H9 (cell line): ENCODE measurements at regions not wholly inside any gene's neighbourhood (a gene's known extent, or its start where the extent isn't known, plus 50 kb on each side); places are given as distances from the start of the nearest gene placed in this dataset.
A peak's percentile ranks its signal among the peaks of the same experiment; 100 is the strongest.

ENCODE experiments used
- DNase-seq: peaks from one replicate; pipeline ENCODE4 v3.0.0-alpha.2; 2017
- H2AFZ ChIP-seq: one replicate; pipeline ENCODE4 v1.6.1; 2013; ENCODE audit warnings: mild to moderate bottlenecking, low read length, control low read depth, moderate library complexity
- H2AK5ac ChIP-seq: 2 replicates; pipeline ENCODE4 v1.6.1; 2013; ENCODE audit warnings: low read length, control low read depth, mixed read lengths; ENCODE audit not compliant: insufficient read length
- H2BK120ac ChIP-seq: one replicate; pipeline ENCODE4 v1.6.1; 2013; ENCODE audit warnings: low read depth, mild to moderate bottlenecking, low read length, control low read depth, inconsistent platforms; ENCODE audit not compliant: poor library complexity, severe bottlenecking
- H2BK12ac ChIP-seq: 2 replicates; pipeline ENCODE4 v1.6.1; 2013; ENCODE audit warnings: low read length, control low read depth, mixed read lengths, low read depth; ENCODE audit not compliant: insufficient read length
- H2BK15ac ChIP-seq: 2 replicates; pipeline ENCODE4 v1.6.1; 2013; ENCODE audit warnings: low read depth, low read length, control low read depth
- H2BK20ac ChIP-seq: one replicate; pipeline ENCODE4 v1.6.1; 2013; ENCODE audit warnings: low read depth, mild to moderate bottlenecking, low read length, control low read depth, inconsistent platforms; ENCODE audit not compliant: poor library complexity, severe bottlenecking
- H2BK5ac ChIP-seq: 2 replicates; pipeline ENCODE4 v1.6.1; 2013; ENCODE audit warnings: low read length, control low read depth, mixed read lengths; ENCODE audit not compliant: insufficient read length
- H3K14ac ChIP-seq: 2 replicates; pipeline ENCODE4 v1.6.1; 2013; ENCODE audit warnings: low read length, control low read depth; ENCODE audit not compliant: insufficient read depth
- H3K18ac ChIP-seq: 2 replicates; pipeline ENCODE4 v1.6.1; 2013; ENCODE audit warnings: low read depth, mild to moderate bottlenecking, mixed read lengths, low read length, control low read depth; ENCODE audit not compliant: insufficient read length
- H3K23ac ChIP-seq: 2 replicates; pipeline ENCODE4 v1.6.1; 2013; ENCODE audit warnings: low read length, control low read depth, mixed read lengths, low read depth; ENCODE audit not compliant: insufficient read length
- H3K23me2 ChIP-seq: 2 replicates; pipeline ENCODE4 v1.6.1; 2013; ENCODE audit warnings: low read depth, mild to moderate bottlenecking, mixed read lengths, low read length, control low read depth; ENCODE audit not compliant: insufficient read length, poor library complexity, severe bottlenecking
- H3K27ac ChIP-seq: 2 replicates; pipeline ENCODE4 v1.5.1; 2013; ENCODE audit warnings: low read length, control low read depth, mixed read lengths, low read depth; ENCODE audit not compliant: insufficient read length
- H3K27me3 ChIP-seq: 2 replicates; pipeline ENCODE4 v1.6.1; 2013; ENCODE audit warnings: low read length, control low read depth, inconsistent platforms; ENCODE audit not compliant: insufficient read depth
- H3K4ac ChIP-seq: 2 replicates; pipeline ENCODE4 v1.6.1; 2013; ENCODE audit warnings: low read depth, mild to moderate bottlenecking, control low read depth, inconsistent platforms, low read length, moderate library complexity
- H3K4me1 ChIP-seq: 2 replicates; pipeline ENCODE4 v1.6.1; 2013; ENCODE audit warnings: low read length, control low read depth, inconsistent platforms; ENCODE audit not compliant: insufficient read depth
- H3K4me2 ChIP-seq: 2 replicates; pipeline ENCODE4 v1.6.1; 2013; ENCODE audit warnings: low read length, control low read depth, mixed read lengths; ENCODE audit not compliant: insufficient read length, insufficient read depth
- H3K56ac ChIP-seq: 2 replicates; pipeline ENCODE4 v1.6.1; 2013; ENCODE audit warnings: low read depth, mild to moderate bottlenecking, mixed read lengths, low read length, control low read depth; ENCODE audit not compliant: insufficient read length
- H3K79me1 ChIP-seq: 2 replicates; pipeline ENCODE4 v1.6.1; 2013; ENCODE audit warnings: low read depth, mild to moderate bottlenecking, moderate library complexity, low read length, control low read depth, inconsistent platforms; ENCODE audit not compliant: insufficient read depth, poor library complexity, severe bottlenecking
- H3K79me2 ChIP-seq: 2 replicates; pipeline ENCODE4 v1.6.1; 2013; ENCODE audit warnings: low read length, control low read depth, inconsistent platforms; ENCODE audit not compliant: insufficient read depth
- H3K9ac ChIP-seq: 2 replicates; pipeline ENCODE4 v1.6.1; 2013; ENCODE audit warnings: low read length, control low read depth, mixed read lengths; ENCODE audit not compliant: insufficient read length; ENCODE audit errors: extremely low read depth
- H3K9me3 ChIP-seq: one replicate; pipeline ENCODE4 v1.6.1; 2013; ENCODE audit warnings: low read depth, low read length, inconsistent platforms; ENCODE audit not compliant: control insufficient read depth
- H3T11ph ChIP-seq: one replicate; pipeline ENCODE4 v1.6.1; 2013; ENCODE audit warnings: mild to moderate bottlenecking, low read length, control low read depth, inconsistent platforms
- H4K20me1 ChIP-seq: one replicate; pipeline ENCODE4 v1.6.1; 2013; ENCODE audit not compliant: control insufficient read depth, insufficient read length, insufficient read depth
- H4K5ac ChIP-seq: 2 replicates; pipeline ENCODE4 v1.6.1; 2013; ENCODE audit warnings: low read depth, mild to moderate bottlenecking, mixed read lengths, low read length, control low read depth; ENCODE audit not compliant: insufficient read length
- H4K8ac ChIP-seq: replicated peaks from 2 replicates; pipeline ENCODE4 v1.6.1; 2013; ENCODE audit warnings: low read length, control low read depth, mixed read lengths, low read depth; ENCODE audit not compliant: insufficient read length
- H4K91ac ChIP-seq: 2 replicates; pipeline ENCODE4 v1.6.1; 2013; ENCODE audit warnings: low read depth, mild to moderate bottlenecking, moderate library complexity, mixed read lengths, low read length, control low read depth; ENCODE audit not compliant: insufficient read length
- H3K27ac Mint-ChIP-seq, 3 experiments: 2 replicates in 2 of 3; 3 replicates in 1 of 3; pipeline ENCODE4 v1.8.0; 2020 to 2021; ENCODE audit warnings: mixed read lengths in 3 of 3, mild to moderate bottlenecking in 1 of 3, moderate library complexity in 1 of 3
- H3K27me3 Mint-ChIP-seq: 2 replicates; pipeline ENCODE4 v1.8.0; 2021; ENCODE audit warnings: low read depth, mild to moderate bottlenecking, moderate library complexity, mixed read lengths
- H3K36me3 Mint-ChIP-seq, 3 experiments: 2 replicates in 2 of 3; 3 replicates in 1 of 3; pipeline ENCODE4 v1.8.0; 2020 to 2021; ENCODE audit warnings: low read depth in 3 of 3, mixed read lengths in 3 of 3; ENCODE audit not compliant: insufficient read depth in 1 of 3
- H3K4me1 Mint-ChIP-seq, 2 experiments: 2 replicates each; pipeline ENCODE4 v1.8.0; 2020; ENCODE audit warnings: mixed read lengths in 2 of 2
- H3K4me3 Mint-ChIP-seq, 2 experiments: 2 replicates in 1 of 2; 3 replicates in 1 of 2; pipeline ENCODE4 v1.8.0; 2020 to 2021; ENCODE audit warnings: mild to moderate bottlenecking in 2 of 2, mixed read lengths in 2 of 2, moderate library complexity in 1 of 2
- H3K9me3 Mint-ChIP-seq, 2 experiments: 2 replicates in 1 of 2; 3 replicates in 1 of 2; pipeline ENCODE4 v1.8.0; 2020; ENCODE audit warnings: mild to moderate bottlenecking in 2 of 2, mixed read lengths in 2 of 2, moderate library complexity in 1 of 2
- WGBS: extraction: QIAGEN DNeasy Blood & Tissue Kit; methylation state at CpG from one replicate; pipeline ENCODE4 v1.1.7; 2013; ENCODE audit warnings: missing lambda C conversion rate, low lambda C conversion rate, mixed read lengths; ENCODE audit not compliant: insufficient read length; ENCODE audit errors: extremely low coverage; 5-methylcytosine and 5-hydroxymethylcytosine counted together
- TF ChIP-seq, protein P1 (sequence below): fragments of 200-600 bp; sonication (generic); conservative IDR thresholded peaks from 3 replicates; pipeline ENCODE4 v1.8.0; 2021; ENCODE audit warnings: antibody characterized with exemption, mild to moderate bottlenecking

DNA sequence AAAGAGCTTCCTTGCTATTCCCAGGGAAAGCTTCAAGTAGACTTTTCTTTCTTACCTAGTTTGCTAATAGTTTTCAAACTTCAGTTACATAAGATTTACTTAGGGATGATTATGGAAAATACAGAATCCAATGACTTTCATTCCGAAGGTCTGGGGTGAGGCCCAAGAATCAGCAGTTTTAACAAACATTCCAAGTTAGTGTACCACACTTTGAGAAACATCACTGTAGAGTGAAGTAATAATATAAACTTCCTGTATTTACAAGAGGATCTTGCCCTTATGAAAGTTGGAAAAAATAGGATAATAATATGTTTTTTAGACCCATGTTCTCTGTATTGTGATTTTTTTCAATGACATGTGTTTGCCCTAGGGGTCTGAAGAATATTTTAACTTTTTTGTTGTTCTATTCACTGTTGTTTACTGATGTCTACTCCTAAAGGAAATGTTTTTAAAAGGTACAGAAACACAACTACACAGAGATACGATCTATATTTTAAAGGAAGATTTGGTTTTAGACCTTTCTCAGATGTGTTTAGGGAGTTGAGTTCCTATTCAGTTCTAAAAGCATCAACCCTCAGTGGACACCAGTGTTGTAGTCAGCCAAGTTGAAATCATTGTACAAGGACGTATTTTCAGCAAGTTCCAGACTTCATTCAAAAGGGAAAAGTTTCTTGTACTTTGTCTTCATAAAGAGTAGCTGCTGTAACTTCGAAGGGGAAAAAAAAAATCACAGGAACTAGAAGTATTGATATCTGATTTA, 295.8 kb upstream of the SLC7A11 start:
- DNase-seq: no peak
- H3K36me3 Mint-ChIP-seq: peaks cover 0 to 11% (median 10%) of the 10 kb centered on the region in 3 experiments; a peak in 1 of 7 replicates
- no CpG with 5 or more reads among the region's 4 CpGs for WGBS

More for the DNA sequence above, 295.8 kb upstream of the SLC7A11 start:
- TF ChIP-seq, protein P1, sequence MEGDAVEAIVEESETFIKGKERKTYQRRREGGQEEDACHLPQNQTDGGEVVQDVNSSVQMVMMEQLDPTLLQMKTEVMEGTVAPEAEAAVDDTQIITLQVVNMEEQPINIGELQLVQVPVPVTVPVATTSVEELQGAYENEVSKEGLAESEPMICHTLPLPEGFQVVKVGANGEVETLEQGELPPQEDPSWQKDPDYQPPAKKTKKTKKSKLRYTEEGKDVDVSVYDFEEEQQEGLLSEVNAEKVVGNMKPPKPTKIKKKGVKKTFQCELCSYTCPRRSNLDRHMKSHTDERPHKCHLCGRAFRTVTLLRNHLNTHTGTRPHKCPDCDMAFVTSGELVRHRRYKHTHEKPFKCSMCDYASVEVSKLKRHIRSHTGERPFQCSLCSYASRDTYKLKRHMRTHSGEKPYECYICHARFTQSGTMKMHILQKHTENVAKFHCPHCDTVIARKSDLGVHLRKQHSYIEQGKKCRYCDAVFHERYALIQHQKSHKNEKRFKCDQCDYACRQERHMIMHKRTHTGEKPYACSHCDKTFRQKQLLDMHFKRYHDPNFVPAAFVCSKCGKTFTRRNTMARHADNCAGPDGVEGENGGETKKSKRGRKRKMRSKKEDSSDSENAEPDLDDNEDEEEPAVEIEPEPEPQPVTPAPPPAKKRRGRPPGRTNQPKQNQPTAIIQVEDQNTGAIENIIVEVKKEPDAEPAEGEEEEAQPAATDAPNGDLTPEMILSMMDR: no peak
- H3K79me1 ChIP-seq: no peaks in the 10 kb centered on the region
- no peaks in the 10 kb centered on the region for H4K20me1 ChIP-seq
- peaks cover 7 to 17% of the 10 kb centered on the region in 2 experiments; a peak in 4 of 5 replicates for H3K9me3 Mint-ChIP-seq
- H3K9me3 ChIP-seq: no peaks in the 10 kb centered on the region
- no peaks in the 10 kb centered on the region for H3K23me2 ChIP-seq
- H3K4me1 ChIP-seq: no peaks in the 10 kb centered on the region
- H3K27me3 Mint-ChIP-seq: no peaks in the 10 kb centered on the region; the same call in 1 of the 2 replicates
- H2BK5ac ChIP-seq: no peak overlapping the region
- no peak overlapping the region for H3K4me2 ChIP-seq
- H2BK15ac ChIP-seq: no peak overlapping the region
- no peak overlapping the region for H3K27ac ChIP-seq
- H2AK5ac ChIP-seq: no peak overlapping the region
- no peak overlapping the region for H2BK12ac ChIP-seq
- no peak overlapping the region for H4K8ac ChIP-seq
- H3K56ac ChIP-seq: no peak overlapping the region
- no peaks in the 10 kb centered on the region for H3K27me3 ChIP-seq
- H3K27ac Mint-ChIP-seq: peak overlapping the region in 1 of 3 experiments; percentile 29; a peak in 1 of 7 replicates
- no peaks in the 10 kb centered on the region for H3K79me2 ChIP-seq
- H3K23ac ChIP-seq: no peak overlapping the region
- no peak overlapping the region for H3T11ph ChIP-seq
- H3K14ac ChIP-seq: no peak overlapping the region
- no peak overlapping the region for H2BK120ac ChIP-seq
- no peak overlapping the region for H3K9ac ChIP-seq
- H4K91ac ChIP-seq: no peak overlapping the region
- H3K4me3 Mint-ChIP-seq: no peak overlapping the region
- peaks cover 4 to 7% of the 10 kb centered on the region in 2 experiments; a peak in 2 of 4 replicates for H3K4me1 Mint-ChIP-seq
- H4K5ac ChIP-seq: no peak overlapping the region
- H2BK20ac ChIP-seq: no peak overlapping the region
- no peak overlapping the region for H2AFZ ChIP-seq
- no peak overlapping the region for H3K18ac ChIP-seq
- no peak overlapping the region for H3K4ac ChIP-seq
